Large intestine (tissue), 3 donors: ENCODE measurements at regions not wholly inside any gene's neighbourhood (a gene's known extent, or its start where the extent isn't known, plus 50 kb on each side); places are given as distances from the start of the nearest gene placed in this dataset.
A peak's percentile ranks its signal among the peaks of the same experiment; 100 is the strongest.

Source experiments
- DNase-seq, 2 donors: peaks; one replicate each; pipeline versions ENCODE4 v3.0.0 to v3.0.0-alpha.2; 2013
- H3K27ac ChIP-seq: one replicate; pipeline ENCODE4 v1.5.1; 2013; ENCODE audit warnings: low read length
- H3K27me3 ChIP-seq: 2 replicates; pipeline ENCODE4 v1.6.1; 2013; ENCODE audit warnings: low read length; ENCODE audit not compliant: control insufficient read depth, insufficient read depth
- H3K36me3 ChIP-seq: 2 replicates; pipeline ENCODE4 v1.6.1; 2013; ENCODE audit warnings: low read length; ENCODE audit not compliant: control insufficient read depth, insufficient read depth
- H3K4me1 ChIP-seq: one replicate; pipeline ENCODE4 v1.6.1; 2013; ENCODE audit warnings: low read length; ENCODE audit not compliant: control insufficient read depth, insufficient read depth
- H3K4me3 ChIP-seq: one replicate; pipeline ENCODE4 v1.5.1; 2013; ENCODE audit warnings: low read length
- H3K9me3 ChIP-seq: one replicate; pipeline ENCODE4 v1.6.1; 2013; ENCODE audit warnings: mild to moderate bottlenecking, low read depth, low read length, moderate library complexity; ENCODE audit not compliant: control insufficient read depth
- WGBS: methylation state at CpG from one replicate; pipeline ENCODE4 v1.1.5; 2013; ENCODE audit warnings: low lambda C conversion rate; ENCODE audit not compliant: insufficient coverage; 5-methylcytosine and 5-hydroxymethylcytosine counted together

- Histone ChIP-seq H3K9me3 (no peaks in the 10 kb centered on the region), H3K27me3 (no peaks in the 10 kb centered on the region), H3K36me3 (no peaks in the 10 kb centered on the region), H3K27ac (no peak overlapping the region), H3K4me3 (no peak overlapping the region), H3K4me1 (no peaks in the 10 kb centered on the region)
- no peak for DNase-seq
- 60% methylated on average over 2 of the region's 4 CpGs for WGBS
Measured at GRCh38 chr7:31284106-31284505, 56.4 kb downstream of the NEUROD6 start.

- 54% methylated on average over 3 of the region's 5 CpGs for WGBS
- Histone ChIP-seq H3K4me1 (no peaks in the 10 kb centered on the region), H3K4me3 (no peak overlapping the region)
Measured at GRCh38 chr7:31271641-31272405, 68.7 kb downstream of the NEUROD6 start.

GRCh38 chr7:31267486-31267885 is 73.0 kb downstream of the NEUROD6 start:
- no peaks in the 10 kb centered on the region for H3K4me1 ChIP-seq
- DNase-seq: no peak
- no peaks in the 10 kb centered on the region for H3K27me3 ChIP-seq
- no peaks in the 10 kb centered on the region for H3K9me3 ChIP-seq
- no peaks in the 10 kb centered on the region for H3K36me3 ChIP-seq
- 100% methylated on average over 1 of the region's 1 CpG for WGBS
- H3K27ac ChIP-seq: no peak overlapping the region
- H3K4me3 ChIP-seq: no peak overlapping the region

More at GRCh38 chr7:31271641-31272405, 68.7 kb downstream of the NEUROD6 start:
- Histone ChIP-seq H3K27me3 (peaks cover 2% of the 10 kb centered on the region), H3K27ac (no peak overlapping the region), H3K36me3 (no peaks in the 10 kb centered on the region), H3K9me3 (no peaks in the 10 kb centered on the region)
- DNase-seq: no peak

GRCh38 chr7:31263338-31263737 is 77.2 kb downstream of the NEUROD6 start:
- no peak overlapping the region for H3K4me3 ChIP-seq
- H3K27me3 ChIP-seq: no peaks in the 10 kb centered on the region
- peaks cover 4% of the 10 kb centered on the region for H3K4me1 ChIP-seq
- H3K9me3 ChIP-seq: no peaks in the 10 kb centered on the region
- DNase-seq: no peak
- no peaks in the 10 kb centered on the region for H3K36me3 ChIP-seq
- no peak overlapping the region for H3K27ac ChIP-seq
- 58% methylated on average over 2 of the region's 2 CpGs for WGBS

GRCh38 chr7:31261341-31261740 is 79.2 kb downstream of the NEUROD6 start:
- no peak overlapping the region for H3K27ac ChIP-seq

GRCh38 chr7:31260851-31261250 is 79.7 kb downstream of the NEUROD6 start:
- no peaks in the 10 kb centered on the region for H3K9me3 ChIP-seq
- H3K36me3 ChIP-seq: no peaks in the 10 kb centered on the region
- no peaks in the 10 kb centered on the region for H3K27me3 ChIP-seq
- no peak overlapping the region for H3K4me3 ChIP-seq
- H3K4me1 ChIP-seq: peaks cover 4% of the 10 kb centered on the region
- DNase-seq: no peak
- no peak overlapping the region for H3K27ac ChIP-seq

More at GRCh38 chr7:31261341-31261740, 79.2 kb downstream of the NEUROD6 start:
- no peak for DNase-seq
- no CpG with 5 or more reads among the region's 7 CpGs for WGBS
- Histone ChIP-seq H3K4me1 (peaks cover 4% of the 10 kb centered on the region), H3K9me3 (no peaks in the 10 kb centered on the region), H3K36me3 (no peaks in the 10 kb centered on the region), H3K4me3 (no peak overlapping the region), H3K27me3 (no peaks in the 10 kb centered on the region)

GRCh38 chr7:31258391-31258790 is 82.1 kb downstream of the NEUROD6 start:
- H3K27me3 ChIP-seq: no peaks in the 10 kb centered on the region
- H3K9me3 ChIP-seq: no peaks in the 10 kb centered on the region
- H3K4me1 ChIP-seq: peaks cover 4% of the 10 kb centered on the region
- no peaks in the 10 kb centered on the region for H3K36me3 ChIP-seq
- no peak overlapping the region for H3K4me3 ChIP-seq
- no CpG with 5 or more reads among the region's 2 CpGs for WGBS
- peak overlapping the region; percentile 60 for H3K27ac ChIP-seq
- peak; percentile 15 to 45 for DNase-seq

GRCh38 chr7:31256506-31256905 is 84.0 kb downstream of the NEUROD6 start:
- no peak overlapping the region for H3K27ac ChIP-seq
- no peak overlapping the region for H3K4me3 ChIP-seq
- no peaks in the 10 kb centered on the region for H3K27me3 ChIP-seq
- no peak for DNase-seq
- 90% methylated on average over 2 of the region's 4 CpGs for WGBS
- no peaks in the 10 kb centered on the region for H3K9me3 ChIP-seq
- peaks cover 4% of the 10 kb centered on the region for H3K4me1 ChIP-seq
- no peaks in the 10 kb centered on the region for H3K36me3 ChIP-seq

- peaks cover 1% of the 10 kb centered on the region for H3K27me3 ChIP-seq
- H3K36me3 ChIP-seq: no peaks in the 10 kb centered on the region
- no peak overlapping the region for H3K27ac ChIP-seq
- WGBS: no CpG with 5 or more reads among the region's 1 CpG
- H3K4me1 ChIP-seq: peaks cover 4% of the 10 kb centered on the region
- no peaks in the 10 kb centered on the region for H3K9me3 ChIP-seq
- H3K4me3 ChIP-seq: no peak overlapping the region
- no peak for DNase-seq
Measured at GRCh38 chr7:31254926-31255325, 85.6 kb downstream of the NEUROD6 start.

GRCh38 chr7:31253532-31253931 is 87.0 kb downstream of the NEUROD6 start:
- peaks cover 4% of the 10 kb centered on the region for H3K27me3 ChIP-seq
- H3K4me1 ChIP-seq: peaks cover under 1% of the 10 kb centered on the region
- WGBS: 80% methylated on average over 1 of the region's 4 CpGs
- no peak overlapping the region for H3K27ac ChIP-seq
- H3K9me3 ChIP-seq: no peaks in the 10 kb centered on the region
- H3K4me3 ChIP-seq: no peak overlapping the region
- no peaks in the 10 kb centered on the region for H3K36me3 ChIP-seq
- DNase-seq: no peak

GRCh38 chr7:31251441-31251840 is 89.1 kb downstream of the NEUROD6 start:
- WGBS: no CpG with 5 or more reads among the region's 8 CpGs
- Histone ChIP-seq H3K27me3 (peaks cover 4% of the 10 kb centered on the region), H3K36me3 (no peaks in the 10 kb centered on the region), H3K27ac (no peak overlapping the region), H3K4me1 (no peaks in the 10 kb centered on the region), H3K9me3 (no peaks in the 10 kb centered on the region), H3K4me3 (no peak overlapping the region)
- DNase-seq: no peak
